ENCODE measurements at regions not wholly inside any gene's neighbourhood (a gene's known extent, or its start where the extent isn't known, plus 50 kb on each side); places are given as distances from the start of the nearest gene placed in this dataset.

- Mint-ChIP-seq H3K27ac (peak overlapping the region; percentile 26), H3K27me3 (no peaks in the 10 kb centered on the region), H3K9me3 (peaks cover 5% of the 10 kb centered on the region), H3K4me1 (ENCODE audit: unreplicated experiment) (peaks cover 39% of the 10 kb centered on the region), H3K4me3 (peak overlapping the region; percentile 58), H3K36me3 (no peaks in the 10 kb centered on the region)
- no peak for TF ChIP-seq CTCF (conservative IDR thresholded peaks at IDR 0.05)
- no peak for DNase-seq (ENCODE audit: extremely low spot score, unreplicated experiment)
Observed at GRCh38 chr9:7961076-7961475, 161.5 kb upstream of the DMAC1 start.

GRCh38 chr9:7960320-7961050 is 160.9 kb upstream of the DMAC1 start:
- peak overlapping the region; percentile 58 for H3K4me3 Mint-ChIP-seq
- peak overlapping the region; percentile 26 for H3K27ac Mint-ChIP-seq
- no peak for DNase-seq (ENCODE audit: extremely low spot score, unreplicated experiment)
- no peaks in the 10 kb centered on the region for H3K27me3 Mint-ChIP-seq
- H3K4me1 Mint-ChIP-seq (ENCODE audit: unreplicated experiment): peaks cover 37% of the 10 kb centered on the region
- peaks cover 5% of the 10 kb centered on the region for H3K9me3 Mint-ChIP-seq
- no peaks in the 10 kb centered on the region for H3K36me3 Mint-ChIP-seq
- no peak for TF ChIP-seq CTCF (conservative IDR thresholded peaks at IDR 0.05)

- H3K4me1 Mint-ChIP-seq (ENCODE audit: unreplicated experiment): peaks cover 35% of the 10 kb centered on the region
- DNase-seq (ENCODE audit: extremely low spot score, unreplicated experiment): no peak
- H3K4me3 Mint-ChIP-seq: no peak overlapping the region
- H3K27ac Mint-ChIP-seq: no peak overlapping the region
- H3K27me3 Mint-ChIP-seq: no peaks in the 10 kb centered on the region
- H3K9me3 Mint-ChIP-seq: peaks cover 5% of the 10 kb centered on the region
- H3K36me3 Mint-ChIP-seq: no peaks in the 10 kb centered on the region
- no peak for TF ChIP-seq CTCF (conservative IDR thresholded peaks at IDR 0.05)
Observed at GRCh38 chr9:7957803-7958202, 158.2 kb upstream of the DMAC1 start.

GRCh38 chr9:7947577-7947976 is 148.0 kb upstream of the DMAC1 start:
- H3K27ac Mint-ChIP-seq: no peak overlapping the region
- no peak for DNase-seq (ENCODE audit: extremely low spot score, unreplicated experiment)
- H3K36me3 Mint-ChIP-seq: no peaks in the 10 kb centered on the region
- H3K4me3 Mint-ChIP-seq: no peak overlapping the region
- no peak for TF ChIP-seq CTCF (conservative IDR thresholded peaks at IDR 0.05)
- no peaks in the 10 kb centered on the region for H3K4me1 Mint-ChIP-seq (ENCODE audit: unreplicated experiment)
- H3K9me3 Mint-ChIP-seq: no peaks in the 10 kb centered on the region
- H3K27me3 Mint-ChIP-seq: no peaks in the 10 kb centered on the region

GRCh38 chr9:7946458-7946857 is 146.9 kb upstream of the DMAC1 start:
- Mint-ChIP-seq H3K36me3 (no peaks in the 10 kb centered on the region), H3K4me3 (no peak overlapping the region), H3K4me1 (ENCODE audit: unreplicated experiment) (no peaks in the 10 kb centered on the region), H3K9me3 (no peaks in the 10 kb centered on the region), H3K27ac (no peak overlapping the region), H3K27me3 (no peaks in the 10 kb centered on the region)
- TF ChIP-seq CTCF (conservative IDR thresholded peaks at IDR 0.05): no peak
- DNase-seq (ENCODE audit: extremely low spot score, unreplicated experiment): no peak

Measured in type B pancreatic cell (in vitro differentiated cells).